ENCODE measurements at regions not wholly inside any gene's neighbourhood (a gene's known extent, or its start where the extent isn't known, plus 50 kb on each side); places are given as distances from the start of the nearest gene placed in this dataset.

- no peak for TF ChIP-seq CTCF (IDR thresholded peaks at IDR 0.05; ENCODE audit: low read depth, low read length)
- H3K4me3 ChIP-seq (ENCODE audit: low read depth, low read length) = no peak overlapping the region
These were observed 487.2 kb upstream of the AKR1E2 start for GRCh38 chr10:4338768-4339167.

- no peak for TF ChIP-seq CTCF (IDR thresholded peaks at IDR 0.05; ENCODE audit: low read depth, low read length)
- no peak overlapping the region for H3K4me3 ChIP-seq (ENCODE audit: low read depth, low read length)
These were observed 488.4 kb upstream of the AKR1E2 start for GRCh38 chr10:4337563-4337962.

GRCh38 chr10:4334871-4335270 is 491.1 kb upstream of the AKR1E2 start:
- TF ChIP-seq CTCF (IDR thresholded peaks at IDR 0.05; ENCODE audit: low read depth, low read length) = no peak
- no peak overlapping the region for H3K4me3 ChIP-seq (ENCODE audit: low read depth, low read length)

- H3K4me3 ChIP-seq (ENCODE audit: low read depth, low read length) = no peak overlapping the region
- no peak for TF ChIP-seq CTCF (IDR thresholded peaks at IDR 0.05; ENCODE audit: low read depth, low read length)
These were observed 492.0 kb upstream of the AKR1E2 start for GRCh38 chr10:4334015-4334414.

GRCh38 chr10:4333459-4333894 is 492.5 kb upstream of the AKR1E2 start:
- H3K4me3 ChIP-seq (ENCODE audit: low read depth, low read length) = no peak overlapping the region
- TF ChIP-seq CTCF (IDR thresholded peaks at IDR 0.05; ENCODE audit: low read depth, low read length) = no peak

GRCh38 chr10:4332764-4333458 is 493.1 kb upstream of the AKR1E2 start:
- no peak for TF ChIP-seq CTCF (IDR thresholded peaks at IDR 0.05; ENCODE audit: low read depth, low read length)
- no peak overlapping the region for H3K4me3 ChIP-seq (ENCODE audit: low read depth, low read length)

- TF ChIP-seq CTCF (IDR thresholded peaks at IDR 0.05; ENCODE audit: low read depth, low read length) = no peak
- no peak overlapping the region for H3K4me3 ChIP-seq (ENCODE audit: low read depth, low read length)
These were observed 494.9 kb upstream of the AKR1E2 start for GRCh38 chr10:4331150-4331549.
